ENCODE measurements at regions not wholly inside any gene's neighbourhood (a gene's known extent, or its start where the extent isn't known, plus 50 kb on each side); places are given as distances from the start of the nearest gene placed in this dataset.
"Not testable (repeated sequence)": the region's sequence is repeated elsewhere in the genome, so short reads cannot be mapped to it uniquely, and the experiment has no call there.

- DNase-seq: no peak
Measured at GRCh38 chr6:3921663-3922062, 72.5 kb downstream of the FAM50B start.

GRCh38 chr6:3922619-3923018 lies 73.4 kb downstream of the FAM50B start:
- not testable (repeated sequence) for DNase-seq

GRCh38 chr6:3925223-3926149 lies 76.3 kb downstream of the FAM50B start:
- DNase-seq: not testable (repeated sequence)

DNA sequence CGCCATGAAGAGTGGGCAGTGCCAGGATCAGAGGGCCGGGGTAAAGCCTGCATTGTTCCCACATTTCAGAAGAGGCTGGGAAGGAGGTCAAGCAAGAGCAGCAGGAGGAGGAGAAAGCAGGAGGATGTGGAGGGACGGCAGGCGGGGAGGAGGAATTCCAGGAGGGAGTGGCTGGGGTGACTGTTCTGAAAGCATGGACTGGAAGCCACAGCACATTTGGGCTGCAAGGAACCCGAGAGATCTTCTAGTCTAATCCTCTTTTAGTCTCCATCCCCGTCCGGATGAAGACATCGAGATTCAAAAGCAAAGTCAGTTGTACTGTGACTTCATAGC lies 76.9 kb downstream of the FAM50B start:
- no peak for DNase-seq

GRCh38 chr6:3928111-3928510 lies 78.9 kb downstream of the FAM50B start:
- DNase-seq: no peak

- no peak for DNase-seq
Measured at GRCh38 chr6:3929281-3929798, 80.2 kb downstream of the FAM50B start.

DNA sequence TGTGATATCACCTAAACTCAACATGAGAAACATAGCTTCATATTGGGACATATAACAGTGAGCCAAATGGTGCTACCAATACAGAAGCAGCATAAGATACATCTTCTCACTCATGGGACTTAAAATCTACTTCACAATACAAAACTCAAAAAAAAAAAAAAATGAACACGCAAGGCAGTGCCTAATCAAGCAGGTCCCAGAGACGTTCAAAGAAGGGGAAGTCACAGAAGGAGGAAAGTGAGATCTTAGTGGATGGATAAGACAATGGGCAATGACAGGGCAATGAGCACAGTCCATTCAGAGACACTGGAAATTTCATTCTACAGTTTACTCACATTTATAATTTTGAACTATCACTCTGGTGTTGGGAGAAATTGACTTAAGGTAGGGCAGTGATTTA lies 88.3 kb downstream of the FAM50B start:
- no peak for DNase-seq

DNA sequence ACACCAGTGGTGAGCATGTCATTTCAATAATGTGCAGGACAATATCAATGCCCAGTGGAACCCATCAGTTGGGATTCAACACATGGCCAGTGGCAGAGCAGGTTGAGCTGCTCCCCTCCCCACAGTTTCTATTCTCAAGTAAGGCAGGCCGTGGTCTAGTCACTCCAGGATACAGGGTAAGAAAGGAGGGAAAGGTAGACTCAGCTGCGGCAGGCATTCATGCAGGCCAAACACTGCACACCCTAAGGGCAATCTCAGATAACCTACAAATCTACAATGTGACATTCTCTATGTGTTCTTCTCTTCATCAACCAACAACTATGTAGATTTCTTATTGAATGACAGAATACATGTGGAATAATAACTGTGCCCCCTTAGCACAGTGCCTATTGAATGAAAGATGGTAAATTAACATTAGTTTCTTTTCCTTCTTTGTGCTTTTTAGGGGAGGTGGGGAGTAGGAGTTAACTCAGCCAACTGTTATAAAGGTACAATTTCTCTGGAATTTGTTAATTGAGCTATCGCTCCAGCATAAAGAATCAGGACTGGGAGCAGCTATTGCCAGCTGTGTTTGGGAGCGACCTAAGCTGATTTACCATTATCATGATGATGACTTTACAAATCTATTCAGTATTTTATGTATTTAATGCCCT lies 89.7 kb downstream of the FAM50B start:
- DNase-seq: no peak

GRCh38 chr6:3939368-3939958 lies 90.3 kb downstream of the FAM50B start:
- no peak for DNase-seq

GRCh38 chr6:3939964-3940363 lies 90.8 kb downstream of the FAM50B start:
- no peak for DNase-seq

GRCh38 chr6:3940703-3941102 lies 91.5 kb downstream of the FAM50B start:
- no peak for DNase-seq

DNA sequence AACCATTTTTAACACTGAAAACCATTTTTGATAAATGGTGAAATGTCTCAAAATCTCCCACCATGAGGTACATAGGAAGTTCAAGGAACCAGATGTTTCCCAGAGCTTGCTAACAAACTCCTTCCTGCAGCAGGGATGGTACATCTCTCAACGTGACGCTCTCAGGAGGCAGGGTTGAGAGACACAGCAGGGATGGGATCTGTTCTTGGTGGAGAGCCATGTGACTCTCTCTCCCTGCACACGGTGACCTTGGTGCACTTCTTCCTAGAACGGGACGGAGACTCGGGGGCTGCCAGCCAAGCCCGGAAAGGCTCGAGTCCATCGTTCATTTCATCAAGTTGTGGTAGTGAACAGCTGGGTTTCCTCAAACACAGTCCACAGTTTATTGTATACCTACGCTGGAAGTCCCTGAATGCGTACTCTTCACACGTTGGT lies 94.2 kb downstream of the FAM50B start:
- no peak for DNase-seq

DNA sequence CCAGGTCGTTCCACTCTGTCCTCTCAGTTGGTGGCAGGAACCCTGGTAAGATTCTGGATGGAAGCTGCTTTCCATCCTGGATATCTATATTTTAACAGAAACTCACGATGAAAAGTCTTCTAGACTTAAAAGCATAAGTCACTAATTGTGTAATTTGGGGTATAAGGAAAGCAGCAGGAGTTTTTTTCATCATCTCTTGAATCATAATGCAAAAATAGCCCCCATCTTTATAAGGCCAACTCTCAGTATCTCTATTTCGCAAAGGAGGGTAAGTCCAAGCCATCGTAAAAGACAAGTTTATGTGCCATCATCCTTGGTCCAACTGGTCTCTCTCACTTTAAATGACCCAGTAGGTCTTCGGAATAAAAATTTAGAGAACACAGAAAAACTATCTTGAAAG lies 95.1 kb downstream of the FAM50B start:
- no peak for DNase-seq

DNA sequence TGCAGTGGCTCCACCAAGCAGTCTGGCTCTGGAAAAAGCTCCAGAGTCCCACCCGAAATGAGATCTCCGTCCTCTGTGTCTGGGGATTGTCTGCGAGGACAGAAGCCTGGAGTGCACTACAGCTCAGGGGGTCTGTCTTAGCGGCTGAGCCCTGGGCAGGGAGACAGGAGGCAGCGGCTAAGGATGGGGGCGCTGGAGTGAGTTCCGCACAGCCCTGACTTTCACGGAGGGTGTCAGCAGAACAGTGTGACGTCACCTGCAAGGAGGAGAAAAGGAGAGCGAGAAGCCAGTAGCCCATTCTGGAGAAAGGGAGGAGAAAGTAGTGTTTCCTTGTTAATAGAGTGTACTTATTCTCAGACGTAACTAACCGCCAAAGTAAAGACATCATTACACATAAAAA lies 97.6 kb downstream of the FAM50B start:
- no peak for DNase-seq

- DNase-seq: no peak
Measured at GRCh38 chr6:3948866-3949265, 99.7 kb downstream of the FAM50B start.

DNA sequence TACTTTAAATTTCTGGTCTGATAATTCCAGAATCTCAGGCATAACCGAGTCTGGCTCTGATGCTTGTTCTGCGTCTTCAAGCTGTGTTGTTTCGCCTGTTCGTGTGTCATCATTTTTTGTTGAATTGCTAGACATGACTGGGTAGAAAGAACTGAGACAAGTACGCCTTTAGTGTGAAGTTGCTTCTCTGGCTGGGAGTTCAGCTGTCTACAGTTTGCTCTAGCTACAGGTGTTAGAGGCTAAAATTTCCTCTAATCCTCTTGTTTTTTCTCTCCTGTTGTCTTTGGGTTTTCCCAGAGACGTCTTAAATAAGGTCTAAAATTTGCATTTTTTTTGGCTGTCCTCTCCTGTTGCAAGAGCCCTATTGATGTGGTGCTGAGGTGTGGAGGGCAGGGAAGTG lies 100.3 kb downstream of the FAM50B start:
- DNase-seq: no peak

DNA sequence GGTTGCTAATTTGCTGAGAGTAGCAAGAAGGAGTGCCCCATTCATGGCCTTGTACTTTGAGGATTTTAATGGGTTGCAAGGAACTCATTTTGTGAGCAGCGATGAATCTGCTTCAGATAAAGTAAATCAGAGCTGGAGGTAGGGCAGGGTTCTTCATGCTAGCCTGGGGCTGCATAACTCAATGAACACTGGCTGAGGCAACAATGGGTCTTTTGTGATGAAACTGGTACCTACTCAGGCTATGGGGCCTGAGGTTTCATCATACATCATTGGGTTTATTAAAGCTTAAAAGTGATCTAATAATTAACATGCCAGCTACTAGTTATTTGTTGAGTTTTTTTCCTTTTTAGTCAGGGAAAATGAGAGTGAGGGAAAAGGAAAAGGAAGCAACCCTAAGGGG lies 106.9 kb downstream of the FAM50B start:
- no peak for DNase-seq

- DNase-seq: no peak
Measured at GRCh38 chr6:3957321-3957720, 108.1 kb downstream of the FAM50B start.

DNA sequence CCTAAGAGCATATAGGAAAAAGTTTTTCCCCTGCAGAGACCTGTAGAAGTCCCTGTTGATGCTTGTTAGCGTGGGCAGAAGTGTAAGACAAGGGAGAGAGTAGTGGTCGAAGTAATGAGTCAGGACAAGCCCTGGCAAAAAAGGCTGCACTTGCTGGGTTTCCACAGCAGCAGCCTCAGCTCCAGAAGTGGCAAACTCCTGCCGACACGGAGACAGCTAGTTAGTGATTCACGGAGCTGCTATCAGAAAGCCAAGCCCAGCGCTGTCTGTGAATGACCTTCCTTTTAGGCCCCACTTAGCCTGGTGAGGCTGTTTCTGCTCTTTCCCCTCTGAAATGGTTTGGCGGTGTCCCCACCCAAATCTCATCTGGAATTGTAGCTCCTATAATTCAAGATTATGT lies 109.1 kb downstream of the FAM50B start:
- DNase-seq: no peak

DNA sequence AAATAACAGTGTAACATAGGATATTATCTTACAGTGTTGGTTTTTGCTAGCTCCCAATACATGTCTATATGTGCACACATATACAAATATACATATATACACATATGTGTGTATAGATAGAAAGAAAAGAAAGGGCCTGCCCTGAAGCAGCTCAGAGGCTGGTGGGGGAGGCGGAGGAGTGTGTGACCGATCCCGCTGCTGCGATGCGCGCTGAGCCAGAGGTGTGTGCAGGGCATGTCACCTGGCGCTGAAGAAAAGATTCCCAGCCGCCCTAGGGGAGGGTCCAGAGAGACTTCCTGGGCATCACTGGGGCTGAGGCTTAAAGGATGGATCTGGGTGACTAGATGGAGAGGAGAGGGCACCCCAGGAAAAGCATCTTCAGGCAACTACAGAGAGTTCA lies 110.2 kb downstream of the FAM50B start:
- DNase-seq: no peak

GRCh38 chr6:3960754-3961361 lies 111.7 kb downstream of the FAM50B start:
- no peak for DNase-seq

DNA sequence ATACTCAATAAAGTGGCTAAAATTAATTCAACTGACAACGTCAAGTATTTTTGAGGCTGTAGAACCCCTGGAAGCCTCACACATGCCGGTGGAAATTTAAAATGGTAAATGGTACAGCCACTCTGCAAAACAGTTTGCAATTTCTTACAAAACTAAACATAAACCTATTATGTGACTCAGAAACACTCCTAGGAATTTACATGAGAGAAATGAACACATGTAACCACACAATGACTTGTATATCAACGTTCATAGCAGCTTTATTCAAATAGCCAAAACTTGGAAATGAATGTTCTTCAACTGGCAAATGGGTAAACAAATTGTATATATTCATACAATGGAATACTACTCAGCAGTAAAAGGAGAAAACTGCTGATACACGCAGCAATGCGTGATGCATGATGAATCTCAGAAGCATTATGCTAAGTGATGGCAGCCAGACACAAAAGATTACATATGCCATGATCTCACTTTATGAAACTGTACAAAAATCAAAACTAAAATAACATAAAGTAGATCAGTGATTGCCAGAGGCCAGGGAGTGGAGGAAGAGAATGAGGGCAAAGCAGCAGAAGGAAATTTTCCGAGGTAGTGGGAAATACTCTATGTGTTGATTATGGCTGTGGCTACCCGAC lies 112.5 kb downstream of the FAM50B start:
- no peak for DNase-seq
